ENCODE measurements at regions not wholly inside any gene's neighbourhood (a gene's known extent, or its start where the extent isn't known, plus 50 kb on each side); places are given as distances from the start of the nearest gene placed in this dataset.

DNA sequence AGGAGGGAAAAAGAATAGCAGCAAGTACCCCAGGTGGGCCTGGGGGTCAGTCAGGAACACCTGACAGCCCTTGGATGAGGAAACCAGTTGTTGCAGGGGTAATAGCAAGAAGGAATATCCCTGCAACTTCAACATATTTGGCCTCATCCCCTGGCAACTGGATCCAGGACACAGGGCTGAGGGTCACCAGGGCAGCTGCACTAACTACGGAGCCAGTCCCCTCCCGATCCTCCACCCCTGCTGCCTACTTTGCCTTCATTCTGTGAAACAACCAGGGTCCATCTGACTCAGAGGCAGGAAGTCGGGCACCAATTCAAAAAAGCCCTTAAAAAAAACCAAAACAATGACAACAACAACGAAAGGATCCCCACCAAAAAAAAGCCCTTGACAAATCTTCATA is 52.9 kb downstream of the FRMPD3 start:
- Histone ChIP-seq H3K27ac (no peak overlapping the region), H3K4me1 (peaks cover 10% of the 10 kb centered on the region; the same call in 2 of the 3 replicates), H3K4me3 (no peak overlapping the region), H3K9me3 (no peaks in the 10 kb centered on the region), H3K4me2 (no peak overlapping the region)
- ATAC-seq, result no peak
- no peak for FAIRE-seq
- CTCF ChIA-PET, result no interaction called here
- WGBS (ENCODE audit: missing lambda C conversion rate), result 46% methylated on average over 4 of the region's 4 CpGs
- POLR2A ChIA-PET, result no interaction called here
- no peak for DNase-seq (ENCODE audit: low read depth in 1 of 2, low spot score in 1 of 2)
- TF ChIP-seq SREBF2 (IDR thresholded peaks at IDR 0.05) (no peak), RFX5 (IDR thresholded peaks at IDR 0.05) (no peak), ZNF302 (CRISPR knock-in tag; IDR thresholded peaks at IDR 0.05) (no peak), CHD2 (IDR thresholded peaks at IDR 0.05; ENCODE audit: low read length, partially characterized antibody) (no peak), JUNB (IDR thresholded peaks at IDR 0.05) (no peak), CEBPB (IDR thresholded peaks at IDR 0.05) (no peak), MYC (IDR thresholded peaks at IDR 0.05; ENCODE audit: borderline replicate concordance, low read length) (no peak), BHLHE40 (IDR thresholded peaks at IDR 0.05; ENCODE audit: low read depth, low read length) (no peak)
- TF ChIP-seq, protein P1, sequence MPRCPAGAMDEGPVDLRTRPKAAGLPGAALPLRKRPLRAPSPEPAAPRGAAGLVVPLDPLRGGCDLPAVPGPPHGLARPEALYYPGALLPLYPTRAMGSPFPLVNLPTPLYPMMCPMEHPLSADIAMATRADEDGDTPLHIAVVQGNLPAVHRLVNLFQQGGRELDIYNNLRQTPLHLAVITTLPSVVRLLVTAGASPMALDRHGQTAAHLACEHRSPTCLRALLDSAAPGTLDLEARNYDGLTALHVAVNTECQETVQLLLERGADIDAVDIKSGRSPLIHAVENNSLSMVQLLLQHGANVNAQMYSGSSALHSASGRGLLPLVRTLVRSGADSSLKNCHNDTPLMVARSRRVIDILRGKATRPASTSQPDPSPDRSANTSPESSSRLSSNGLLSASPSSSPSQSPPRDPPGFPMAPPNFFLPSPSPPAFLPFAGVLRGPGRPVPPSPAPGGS (IDR thresholded peaks at IDR 0.05), result no peak
- TF ChIP-seq, protein P2, sequence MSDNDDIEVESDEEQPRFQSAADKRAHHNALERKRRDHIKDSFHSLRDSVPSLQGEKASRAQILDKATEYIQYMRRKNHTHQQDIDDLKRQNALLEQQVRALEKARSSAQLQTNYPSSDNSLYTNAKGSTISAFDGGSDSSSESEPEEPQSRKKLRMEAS (IDR thresholded peaks at IDR 0.05), result no peak
- TF ChIP-seq, protein P3, sequence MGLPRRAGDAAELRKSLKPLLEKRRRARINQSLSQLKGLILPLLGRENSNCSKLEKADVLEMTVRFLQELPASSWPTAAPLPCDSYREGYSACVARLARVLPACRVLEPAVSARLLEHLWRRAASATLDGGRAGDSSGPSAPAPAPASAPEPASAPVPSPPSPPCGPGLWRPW (IDR thresholded peaks at IDR 0.05), result no peak

DNA sequence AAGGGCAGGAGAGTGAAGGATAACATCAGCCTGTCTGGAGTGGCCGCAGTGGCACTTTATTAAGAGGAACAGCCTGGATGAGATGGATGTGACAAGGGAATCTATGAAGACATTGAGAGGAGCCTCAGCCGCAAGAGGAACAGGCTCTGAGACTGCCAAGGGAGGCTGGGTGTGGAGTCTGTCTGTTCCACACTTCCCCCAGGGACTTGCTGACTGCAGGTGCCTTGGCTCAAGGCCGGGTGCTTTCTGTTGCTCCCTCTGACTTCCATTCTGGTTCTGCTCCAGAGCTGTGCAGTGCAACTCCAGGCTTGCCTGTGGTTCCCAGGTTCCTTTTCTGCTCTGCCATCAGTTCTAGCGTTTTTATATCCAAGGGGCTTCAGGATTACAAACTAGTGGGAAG is 54.6 kb downstream of the FRMPD3 start:
- FAIRE-seq, result no peak
- H3K4me1 ChIP-seq, result peaks cover 10% of the 10 kb centered on the region; the same call in 2 of the 3 replicates
- DNase-seq (ENCODE audit: low read depth in 1 of 2, low spot score in 1 of 2), result no peak
- no peak for ATAC-seq
- H3K27ac ChIP-seq, result no peak overlapping the region
- POLR2A ChIA-PET, result no interaction called here
- H3K4me2 ChIP-seq, result no peak overlapping the region
- H3K9me3 ChIP-seq, result no peaks in the 10 kb centered on the region
- H3K4me3 ChIP-seq, result no peak overlapping the region
- 52% methylated on average over 4 of the region's 4 CpGs for WGBS (ENCODE audit: missing lambda C conversion rate)
- CTCF ChIA-PET, result interaction anchor here (0.9 kb wide), 1 partner anchor 477 kb away, joined by 4 read pairs; no protein-coding TSS in a partner anchor
- TF ChIP-seq JUNB (IDR thresholded peaks at IDR 0.05), result no peak
- TF ChIP-seq, protein P1 (IDR thresholded peaks at IDR 0.05), result no peak
- TF ChIP-seq, protein P4, sequence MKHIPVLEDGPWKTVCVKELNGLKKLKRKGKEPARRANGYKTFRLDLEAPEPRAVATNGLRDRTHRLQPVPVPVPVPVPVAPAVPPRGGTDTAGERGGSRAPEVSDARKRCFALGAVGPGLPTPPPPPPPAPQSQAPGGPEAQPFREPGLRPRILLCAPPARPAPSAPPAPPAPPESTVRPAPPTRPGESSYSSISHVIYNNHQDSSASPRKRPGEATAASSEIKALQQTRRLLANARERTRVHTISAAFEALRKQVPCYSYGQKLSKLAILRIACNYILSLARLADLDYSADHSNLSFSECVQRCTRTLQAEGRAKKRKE (CRISPR knock-in tag; IDR thresholded peaks at IDR 0.05; ENCODE audit: low read depth), result no peak
- no peak for TF ChIP-seq FOSB (CRISPR knock-in tag; IDR thresholded peaks at IDR 0.05)
- TF ChIP-seq ZNF302 (CRISPR knock-in tag; IDR thresholded peaks at IDR 0.05), result no peak
- no peak for TF ChIP-seq ESRRA (IDR thresholded peaks at IDR 0.05; ENCODE audit: borderline replicate concordance, low read length)
- no peak for TF ChIP-seq ZSCAN20 (CRISPR knock-in tag; IDR thresholded peaks at IDR 0.05)
- no peak for TF ChIP-seq MAZ (IDR thresholded peaks at IDR 0.05; ENCODE audit: borderline replicate concordance, low read depth, low read length)
- TF ChIP-seq EHMT2 (IDR thresholded peaks at IDR 0.05; ENCODE audit: low read depth), result no peak
- TF ChIP-seq CBX8 (IDR thresholded peaks at IDR 0.05), result no peak
- no peak for TF ChIP-seq SREBF2 (IDR thresholded peaks at IDR 0.05)
- TF ChIP-seq CHD4 (IDR thresholded peaks at IDR 0.05; ENCODE audit: borderline replicate concordance), result no peak
- TF ChIP-seq JUN (IDR thresholded peaks at IDR 0.05), result no peak
- TF ChIP-seq, protein P5, sequence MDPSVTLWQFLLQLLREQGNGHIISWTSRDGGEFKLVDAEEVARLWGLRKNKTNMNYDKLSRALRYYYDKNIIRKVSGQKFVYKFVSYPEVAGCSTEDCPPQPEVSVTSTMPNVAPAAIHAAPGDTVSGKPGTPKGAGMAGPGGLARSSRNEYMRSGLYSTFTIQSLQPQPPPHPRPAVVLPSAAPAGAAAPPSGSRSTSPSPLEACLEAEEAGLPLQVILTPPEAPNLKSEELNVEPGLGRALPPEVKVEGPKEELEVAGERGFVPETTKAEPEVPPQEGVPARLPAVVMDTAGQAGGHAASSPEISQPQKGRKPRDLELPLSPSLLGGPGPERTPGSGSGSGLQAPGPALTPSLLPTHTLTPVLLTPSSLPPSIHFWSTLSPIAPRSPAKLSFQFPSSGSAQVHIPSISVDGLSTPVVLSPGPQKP (IDR thresholded peaks at IDR 0.05; ENCODE audit: low read depth, low read length), result no peak
- TF ChIP-seq GATA3 (IDR thresholded peaks at IDR 0.05; ENCODE audit: borderline replicate concordance), result no peak
- TF ChIP-seq, protein P6, sequence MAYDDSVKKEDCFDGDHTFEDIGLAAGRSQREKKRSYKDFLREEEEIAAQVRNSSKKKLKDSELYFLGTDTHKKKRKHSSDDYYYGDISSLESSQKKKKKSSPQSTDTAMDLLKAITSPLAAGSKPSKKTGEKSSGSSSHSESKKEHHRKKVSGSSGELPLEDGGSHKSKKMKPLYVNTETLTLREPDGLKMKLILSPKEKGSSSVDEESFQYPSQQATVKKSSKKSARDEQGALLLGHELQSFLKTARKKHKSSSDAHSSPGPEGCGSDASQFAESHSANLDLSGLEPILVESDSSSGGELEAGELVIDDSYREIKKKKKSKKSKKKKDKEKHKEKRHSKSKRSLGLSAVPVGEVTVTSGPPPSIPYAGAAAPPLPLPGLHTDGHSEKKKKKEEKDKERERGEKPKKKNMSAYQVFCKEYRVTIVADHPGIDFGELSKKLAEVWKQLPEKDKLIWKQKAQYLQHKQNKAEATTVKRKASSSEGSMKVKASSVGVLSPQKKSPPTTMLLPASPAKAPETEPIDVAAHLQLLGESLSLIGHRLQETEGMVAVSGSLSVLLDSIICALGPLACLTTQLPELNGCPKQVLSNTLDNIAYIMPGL (CRISPR knock-in tag; IDR thresholded peaks at IDR 0.05; ENCODE audit: borderline replicate concordance), result no peak
- no peak for TF ChIP-seq RAD21 (conservative IDR thresholded peaks at IDR 0.05 in 1 of 2, IDR thresholded peaks at IDR 0.05 in 1 of 2)
- no peak for TF ChIP-seq POLR2AphosphoS2 (conservative IDR thresholded peaks at IDR 0.05; ENCODE audit: low read length)
- no peak for TF ChIP-seq TFCP2L1 (CRISPR knock-in tag; IDR thresholded peaks at IDR 0.05)
- no peak for TF ChIP-seq POLR2A (IDR thresholded peaks at IDR 0.05; ENCODE audit: low read length)

Measured in A549 (cell line).